ENCODE measurements at regions not wholly inside any gene's neighbourhood (a gene's known extent, or its start where the extent isn't known, plus 50 kb on each side); places are given as distances from the start of the nearest gene placed in this dataset.
A peak's percentile ranks its signal among the peaks of the same experiment; 100 is the strongest.

DNA sequence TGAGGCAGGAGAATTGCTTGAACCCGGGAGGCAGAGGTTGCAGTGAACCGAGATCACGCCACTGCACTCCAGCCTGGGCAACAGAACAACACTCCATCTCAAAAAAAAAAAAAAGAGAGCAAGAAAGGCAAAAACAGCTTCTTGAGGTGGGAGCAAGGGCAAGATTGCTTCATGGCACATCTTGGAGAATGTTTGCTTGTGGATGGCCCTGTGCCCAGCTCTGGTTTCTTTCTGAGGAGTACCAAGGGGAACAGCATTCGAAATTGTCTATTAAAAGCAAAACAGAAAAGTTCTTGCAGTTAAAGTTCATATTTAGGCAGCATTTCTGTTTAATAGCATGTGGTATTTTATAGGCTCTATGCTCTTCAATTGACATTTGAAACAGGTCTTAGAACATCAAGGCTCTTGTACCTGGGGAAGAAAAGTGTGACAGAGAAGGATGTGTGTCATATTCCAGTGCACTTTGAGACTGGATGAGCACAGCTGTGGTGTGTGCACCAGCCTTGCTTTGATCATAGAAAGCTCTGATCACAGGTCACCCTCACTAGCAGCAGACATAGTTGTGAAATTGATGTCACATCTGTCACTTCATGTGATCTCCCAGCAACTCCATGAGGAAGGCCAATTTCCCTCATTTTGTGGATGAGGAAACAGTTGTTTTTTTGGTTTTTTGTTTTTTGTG is 154.3 kb downstream of the UXS1 start:
- Mint-ChIP-seq H3K4me3 (no peak overlapping the region), H3K4me1 (no peaks in the 10 kb centered on the region), H3K27ac (peak overlapping the region in 1 of 3 experiments; percentile 37; a peak in 2 of 7 replicates), H3K27me3 (ENCODE audit: low read depth) (peaks cover 2% of the 10 kb centered on the region), H3K36me3 (ENCODE audit: insufficient read depth in 1 of 3, low read depth in 3 of 3) (no peaks in the 10 kb centered on the region), H3K9me3 (no peaks in the 10 kb centered on the region)
- no peaks in the 10 kb centered on the region for H3K9me3 ChIP-seq (ENCODE audit: control insufficient read depth, low read depth, low read length)
- H3K18ac ChIP-seq (ENCODE audit: insufficient read length, low read depth, low read length), result no peak overlapping the region
- H3K4me1 ChIP-seq (ENCODE audit: insufficient read depth, low read length), result no peaks in the 10 kb centered on the region; the same call in 1 of the 2 replicates
- H3K14ac ChIP-seq (ENCODE audit: insufficient read depth, low read length), result no peak overlapping the region
- no peaks in the 10 kb centered on the region for H3K27me3 ChIP-seq (ENCODE audit: insufficient read depth, low read length)
- DNase-seq, result no peak
- no CpG with 5 or more reads among the region's 4 CpGs for WGBS (ENCODE audit: extremely low coverage, insufficient read length, low lambda C conversion rate)
- no peaks in the 10 kb centered on the region for H3K79me1 ChIP-seq (ENCODE audit: insufficient read depth, low read depth, low read length, poor library complexity, severe bottlenecking)
- no peak overlapping the region for H3K4me2 ChIP-seq (ENCODE audit: insufficient read depth, insufficient read length, low read length)
- no peaks in the 10 kb centered on the region for H4K20me1 ChIP-seq (ENCODE audit: control insufficient read depth, insufficient read depth, insufficient read length)
- no peaks in the 10 kb centered on the region for H3K79me2 ChIP-seq (ENCODE audit: insufficient read depth, low read length)
- H2BK120ac ChIP-seq (ENCODE audit: low read depth, low read length, poor library complexity, severe bottlenecking), result no peak overlapping the region
- no peak overlapping the region for H2BK15ac ChIP-seq (ENCODE audit: low read depth, low read length)
- H3K23ac ChIP-seq (ENCODE audit: insufficient read length, low read depth, low read length), result no peak overlapping the region
- no peak overlapping the region for H3K9ac ChIP-seq (ENCODE audit: extremely low read depth, insufficient read length, low read length)
- no peak overlapping the region for H2BK20ac ChIP-seq (ENCODE audit: low read depth, low read length, poor library complexity, severe bottlenecking)
- H4K5ac ChIP-seq (ENCODE audit: insufficient read length, low read depth, low read length), result no peak overlapping the region
- no peak overlapping the region for H2BK5ac ChIP-seq (ENCODE audit: insufficient read length, low read length)
- H2AK5ac ChIP-seq (ENCODE audit: insufficient read length, low read length), result no peak overlapping the region
- no peak overlapping the region for H3K4ac ChIP-seq (ENCODE audit: low read depth, low read length)
- no peaks in the 10 kb centered on the region for H3K23me2 ChIP-seq (ENCODE audit: insufficient read length, low read depth, low read length, poor library complexity, severe bottlenecking)
- H2BK12ac ChIP-seq (ENCODE audit: insufficient read length, low read depth, low read length), result no peak overlapping the region
- H3K27ac ChIP-seq (ENCODE audit: insufficient read length, low read depth, low read length), result no peak overlapping the region
- H4K8ac ChIP-seq (replicated peaks; ENCODE audit: insufficient read length, low read depth, low read length), result no peak overlapping the region
- no peak for TF ChIP-seq CTCF (conservative IDR thresholded peaks at IDR 0.05)
- no peak overlapping the region for H2AFZ ChIP-seq (ENCODE audit: low read length)
- no peak overlapping the region for H3T11ph ChIP-seq (ENCODE audit: low read length)
- H3K56ac ChIP-seq (ENCODE audit: insufficient read length, low read depth, low read length), result no peak overlapping the region
- H4K91ac ChIP-seq (ENCODE audit: insufficient read length, low read depth, low read length), result no peak overlapping the region
